Gastrocnemius medialis (tissue), 4 donors: ENCODE measurements at regions not wholly inside any gene's neighbourhood (a gene's known extent, or its start where the extent isn't known, plus 50 kb on each side); places are given as distances from the start of the nearest gene placed in this dataset.
A peak's percentile ranks its signal among the peaks of the same experiment; 100 is the strongest.

Experiments
- POLR2A ChIP-seq, 2 donors: fragments of 450-650 bp; IDR thresholded peaks; one replicate each; pipeline ENCODE4 v1.6.1; 2017; ENCODE audit warnings: antibody characterized with exemption in 2 of 2, mild to moderate bottlenecking in 2 of 2, moderate library complexity in 2 of 2
- TF ChIP-seq, protein P1 (sequence below), 5 experiments: fragments of 450-650 bp in 3 of 5; fragments of 200-600 bp in 2 of 5; sonication (generic) in 2 of 5; IDR thresholded peaks in 4 of 5; conservative IDR thresholded peaks in 1 of 5; 1 replicate in 4 of 5; 2 replicates in 1 of 5; pipeline ENCODE4 v1.5.1; 2016 to 2019; ENCODE audit warnings: antibody characterized with exemption in 5 of 5, mild to moderate bottlenecking in 3 of 5, moderate library complexity in 3 of 5

DNA sequence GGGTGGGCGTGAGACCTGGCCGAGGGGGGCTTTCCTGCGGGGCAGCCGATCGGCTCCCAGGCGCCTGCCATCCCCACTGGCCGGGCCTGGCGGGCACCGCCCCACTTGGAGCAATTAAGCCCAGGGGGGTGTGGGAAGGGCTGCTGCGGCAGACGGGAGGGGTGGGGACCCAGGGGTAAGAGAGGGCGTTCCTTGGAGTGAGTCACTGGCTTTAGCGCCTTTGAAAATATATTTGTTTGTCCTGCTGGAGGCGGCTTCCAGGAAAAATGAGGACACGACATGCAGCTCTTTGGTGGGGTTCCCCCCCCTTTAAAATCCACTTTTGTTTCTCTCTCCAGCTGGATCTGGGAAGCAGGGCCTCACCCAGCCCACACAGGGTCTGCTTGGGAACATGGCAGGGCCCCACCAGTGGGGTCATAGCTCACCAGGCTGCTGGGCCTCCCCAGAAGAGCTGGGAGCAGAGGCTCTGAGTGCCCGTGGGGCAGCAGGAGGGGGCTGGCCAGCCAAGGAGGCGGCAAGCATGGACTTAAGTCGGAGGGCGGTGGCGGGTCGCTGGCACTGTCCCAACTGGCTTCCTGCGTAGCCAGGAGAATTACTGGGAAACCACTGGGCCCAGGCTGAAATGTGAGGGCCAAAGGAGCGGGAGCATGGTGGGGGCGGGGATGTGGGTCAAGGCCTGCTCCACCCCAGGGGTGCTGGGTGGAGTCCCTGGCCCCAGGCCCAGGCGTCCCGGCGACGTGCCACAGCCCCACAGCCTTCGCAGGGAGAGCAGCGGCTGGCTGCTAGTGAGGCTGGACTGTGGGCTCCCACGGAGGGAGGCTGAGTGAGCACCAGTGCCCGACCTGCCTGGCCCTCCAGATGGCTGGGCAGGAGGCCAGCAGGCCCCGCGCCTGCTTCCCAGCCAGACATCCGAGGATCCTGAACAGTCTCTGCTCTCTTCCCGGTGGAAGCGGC lies 128.0 kb downstream of the RFLNA start:
- TF ChIP-seq, protein P1, sequence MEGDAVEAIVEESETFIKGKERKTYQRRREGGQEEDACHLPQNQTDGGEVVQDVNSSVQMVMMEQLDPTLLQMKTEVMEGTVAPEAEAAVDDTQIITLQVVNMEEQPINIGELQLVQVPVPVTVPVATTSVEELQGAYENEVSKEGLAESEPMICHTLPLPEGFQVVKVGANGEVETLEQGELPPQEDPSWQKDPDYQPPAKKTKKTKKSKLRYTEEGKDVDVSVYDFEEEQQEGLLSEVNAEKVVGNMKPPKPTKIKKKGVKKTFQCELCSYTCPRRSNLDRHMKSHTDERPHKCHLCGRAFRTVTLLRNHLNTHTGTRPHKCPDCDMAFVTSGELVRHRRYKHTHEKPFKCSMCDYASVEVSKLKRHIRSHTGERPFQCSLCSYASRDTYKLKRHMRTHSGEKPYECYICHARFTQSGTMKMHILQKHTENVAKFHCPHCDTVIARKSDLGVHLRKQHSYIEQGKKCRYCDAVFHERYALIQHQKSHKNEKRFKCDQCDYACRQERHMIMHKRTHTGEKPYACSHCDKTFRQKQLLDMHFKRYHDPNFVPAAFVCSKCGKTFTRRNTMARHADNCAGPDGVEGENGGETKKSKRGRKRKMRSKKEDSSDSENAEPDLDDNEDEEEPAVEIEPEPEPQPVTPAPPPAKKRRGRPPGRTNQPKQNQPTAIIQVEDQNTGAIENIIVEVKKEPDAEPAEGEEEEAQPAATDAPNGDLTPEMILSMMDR (IDR thresholded peaks at IDR 0.05 in 4 of 5, conservative IDR thresholded peaks at IDR 0.05 in 1 of 5), result no peak
- peak in 1 of 2 donors; percentile 24 for TF ChIP-seq POLR2A (IDR thresholded peaks at IDR 0.05)
